Esophagus muscularis mucosa (tissue), 3 donors: ENCODE measurements at regions not wholly inside any gene's neighbourhood (a gene's known extent, or its start where the extent isn't known, plus 50 kb on each side); places are given as distances from the start of the nearest gene placed in this dataset.

Source experiments
- POLR2AphosphoS5 ChIP-seq, 2 donors: sonication (generic); formaldehyde crosslinking; IDR thresholded peaks; one replicate each; pipeline ENCODE4 v1.6.1; 2017; ENCODE audit warnings: antibody characterized with exemption in 2 of 2
- TF ChIP-seq, protein P1 (sequence below), 3 experiments: fragments of 200-600 bp in 2 of 3; fragments of 450-650 bp in 1 of 3; sonication (generic) in 2 of 3; IDR thresholded peaks; one replicate each; pipeline ENCODE4 v1.5.1; 2017 to 2019; ENCODE audit warnings: antibody characterized with exemption in 3 of 3, mild to moderate bottlenecking in 2 of 3, moderate library complexity in 1 of 3

DNA sequence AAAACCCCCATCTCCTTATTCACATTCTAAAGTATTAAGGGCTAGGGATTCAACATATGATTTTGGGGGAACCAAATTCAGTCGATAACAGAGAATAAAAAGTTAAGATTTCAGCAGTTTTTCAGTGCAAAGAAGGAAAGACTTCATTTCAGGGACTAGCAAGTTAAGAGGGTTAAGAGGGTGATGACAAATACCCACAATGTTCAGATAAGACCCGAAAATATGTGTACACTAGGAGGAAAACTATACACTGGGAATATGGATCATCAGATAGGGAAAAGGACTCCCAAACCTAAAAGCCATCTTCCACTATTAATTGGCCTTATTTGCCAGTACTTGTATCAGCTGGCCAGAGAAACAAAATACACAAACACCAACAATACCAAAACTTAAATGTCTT, 824.2 kb downstream of the SLC16A7 start:
- TF ChIP-seq, protein P1, sequence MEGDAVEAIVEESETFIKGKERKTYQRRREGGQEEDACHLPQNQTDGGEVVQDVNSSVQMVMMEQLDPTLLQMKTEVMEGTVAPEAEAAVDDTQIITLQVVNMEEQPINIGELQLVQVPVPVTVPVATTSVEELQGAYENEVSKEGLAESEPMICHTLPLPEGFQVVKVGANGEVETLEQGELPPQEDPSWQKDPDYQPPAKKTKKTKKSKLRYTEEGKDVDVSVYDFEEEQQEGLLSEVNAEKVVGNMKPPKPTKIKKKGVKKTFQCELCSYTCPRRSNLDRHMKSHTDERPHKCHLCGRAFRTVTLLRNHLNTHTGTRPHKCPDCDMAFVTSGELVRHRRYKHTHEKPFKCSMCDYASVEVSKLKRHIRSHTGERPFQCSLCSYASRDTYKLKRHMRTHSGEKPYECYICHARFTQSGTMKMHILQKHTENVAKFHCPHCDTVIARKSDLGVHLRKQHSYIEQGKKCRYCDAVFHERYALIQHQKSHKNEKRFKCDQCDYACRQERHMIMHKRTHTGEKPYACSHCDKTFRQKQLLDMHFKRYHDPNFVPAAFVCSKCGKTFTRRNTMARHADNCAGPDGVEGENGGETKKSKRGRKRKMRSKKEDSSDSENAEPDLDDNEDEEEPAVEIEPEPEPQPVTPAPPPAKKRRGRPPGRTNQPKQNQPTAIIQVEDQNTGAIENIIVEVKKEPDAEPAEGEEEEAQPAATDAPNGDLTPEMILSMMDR (IDR thresholded peaks at IDR 0.05), result no peak
- no peak for TF ChIP-seq POLR2AphosphoS5 (IDR thresholded peaks at IDR 0.05)
